BJ (cell line): ENCODE measurements at regions not wholly inside any gene's neighbourhood (a gene's known extent, or its start where the extent isn't known, plus 50 kb on each side); places are given as distances from the start of the nearest gene placed in this dataset.

Experiments
- CTCF ChIA-PET: fragments of 350-600 bp; formaldehyde crosslinking; extraction: SDS; loops from one replicate; lab custom pipeline; 2021; ENCODE audit warnings: antibody characterized with exemption, inconsistent platforms; lab: Yijun Ruan, JAX
- POLR2A ChIA-PET: fragments of 300-600 bp; sonication (Branson Sonifier 250); formaldehyde crosslinking; extraction: SDS; loops from one replicate; lab custom pipeline; 2021; ENCODE audit warnings: antibody characterized with exemption; lab: Charles Lee
- DNase-seq: peaks from one replicate; pipeline ENCODE4 v3.0.0-alpha.2; 2011; ENCODE audit warnings: low read depth
- H3K27me3 ChIP-seq: 2 replicates; pipeline ENCODE4 v1.6.0; 2011; ENCODE audit warnings: low read length; ENCODE audit not compliant: control insufficient read depth, insufficient read depth
- H3K36me3 ChIP-seq: 2 replicates; pipeline ENCODE4 v1.5.1; 2011; ENCODE audit warnings: low read length; ENCODE audit not compliant: control insufficient read depth, insufficient read depth
- H3K4me3 ChIP-seq: 2 replicates; pipeline ENCODE4 v1.5.1; 2011; ENCODE audit warnings: low read depth, mild to moderate bottlenecking, control low read depth, low read length
- CTCF ChIP-seq: IDR thresholded peaks from 2 replicates; pipeline ENCODE4 v1.5.1; 2011; ENCODE audit warnings: low read depth, mild to moderate bottlenecking, control low read depth, inconsistent platforms, low read length, moderate library complexity; ENCODE audit not compliant: insufficient read depth

GRCh38 chr4:66589183-66589582 is 918.9 kb upstream of the EPHA5 start:
- POLR2A ChIA-PET = no interaction called here
- no peak for TF ChIP-seq CTCF
- Histone ChIP-seq H3K4me3 (no peak overlapping the region), H3K27me3 (no peaks in the 10 kb centered on the region), H3K36me3 (no peaks in the 10 kb centered on the region)
- CTCF ChIA-PET = no interaction called here
- no peak for DNase-seq

- no peaks in the 10 kb centered on the region for H3K27me3 ChIP-seq
- no peak for TF ChIP-seq CTCF
- POLR2A ChIA-PET = no interaction called here
- no peak overlapping the region for H3K4me3 ChIP-seq
- CTCF ChIA-PET = interaction anchor here (0.6 to 1.3 kb wide), 2 partner anchors 17 to 532 kb away, joined by 3 read pairs; no protein-coding TSS in a partner anchor
- no peaks in the 10 kb centered on the region for H3K36me3 ChIP-seq
- no peak for DNase-seq
These were observed 915.5 kb upstream of the EPHA5 start for GRCh38 chr4:66585767-66586166.

- TF ChIP-seq CTCF = no peak
- Histone ChIP-seq H3K27me3 (no peaks in the 10 kb centered on the region), H3K4me3 (no peak overlapping the region), H3K36me3 (no peaks in the 10 kb centered on the region)
- CTCF ChIA-PET = interaction anchor here (0.6 kb wide), 1 partner anchor 279 kb away, joined by 3 read pairs; no protein-coding TSS in a partner anchor
- POLR2A ChIA-PET = no interaction called here
- DNase-seq = no peak
These were observed 907.6 kb upstream of the EPHA5 start for GRCh38 chr4:66577922-66578321.

- ChIA-PET CTCF (interaction anchor here (0.9 kb wide), 1 partner anchor 10 kb away, joined by 3 read pairs; no protein-coding TSS in a partner anchor), POLR2A (no interaction called here)
- no peaks in the 10 kb centered on the region for H3K27me3 ChIP-seq
- no peaks in the 10 kb centered on the region for H3K36me3 ChIP-seq
- TF ChIP-seq CTCF = no peak
- no peak for DNase-seq
- H3K4me3 ChIP-seq = no peak overlapping the region
These were observed 904.9 kb upstream of the EPHA5 start for GRCh38 chr4:66575008-66575696.

GRCh38 chr4:66574145-66574978 is 904.1 kb upstream of the EPHA5 start:
- no peak overlapping the region for H3K4me3 ChIP-seq
- POLR2A ChIA-PET = no interaction called here
- CTCF ChIA-PET = interaction anchor here (0.9 kb wide), 1 partner anchor 9 kb away, joined by 3 read pairs; no protein-coding TSS in a partner anchor

More at GRCh38 chr4:66574145-66574978, 904.1 kb upstream of the EPHA5 start:
- TF ChIP-seq CTCF = no peak
- DNase-seq = peak; percentile 75
- no peaks in the 10 kb centered on the region for H3K27me3 ChIP-seq
- no peaks in the 10 kb centered on the region for H3K36me3 ChIP-seq
